NB4 (cell line): ENCODE measurements at regions not wholly inside any gene's neighbourhood (a gene's known extent, or its start where the extent isn't known, plus 50 kb on each side); places are given as distances from the start of the nearest gene placed in this dataset.

Source experiments
- DNase-seq: peaks from one replicate; pipeline ENCODE4 v3.0.0; 2010; ENCODE audit warnings: low read depth
- H3K4me3 ChIP-seq: one replicate; pipeline ENCODE4 v1.5.1; 2011; ENCODE audit warnings: mild to moderate bottlenecking, low read depth, low read length, moderate library complexity
- CTCF ChIP-seq: IDR thresholded peaks from one replicate; pipeline ENCODE4 v1.5.1; 2012; ENCODE audit warnings: low read depth, low read length
- MAX ChIP-seq: IDR thresholded peaks from 2 replicates; pipeline ENCODE4 v1.6.1; 2011; ENCODE audit warnings: low read depth, low read length
- MYC ChIP-seq: IDR thresholded peaks from 2 replicates; pipeline ENCODE4 v1.6.1; 2011; ENCODE audit warnings: low read depth, low read length
- POLR2A ChIP-seq: IDR thresholded peaks from 2 replicates; pipeline ENCODE4 v1.6.1; 2011; ENCODE audit warnings: mild to moderate bottlenecking; ENCODE audit not compliant: insufficient read length; ENCODE audit errors: extremely low read depth

GRCh38 chr16:77592021-77592420 lies 130.3 kb upstream of the NUDT7 start:
- TF ChIP-seq MYC (no peak), CTCF (no peak), MAX (no peak)
- no peak overlapping the region for H3K4me3 ChIP-seq
- DNase-seq: no peak

GRCh38 chr16:77594057-77594456 lies 128.3 kb upstream of the NUDT7 start:
- TF ChIP-seq MYC: no peak
- TF ChIP-seq POLR2A: no peak
- no peak for DNase-seq
- no peak overlapping the region for H3K4me3 ChIP-seq

- no peak for DNase-seq
- H3K4me3 ChIP-seq: no peak overlapping the region
- no peak for TF ChIP-seq POLR2A
- no peak for TF ChIP-seq MAX
- TF ChIP-seq MYC: no peak
- TF ChIP-seq CTCF: no peak
Measured at GRCh38 chr16:77594799-77595596, 127.3 kb upstream of the NUDT7 start.

GRCh38 chr16:77596261-77596660 lies 126.1 kb upstream of the NUDT7 start:
- DNase-seq: no peak
- no peak for TF ChIP-seq CTCF
- no peak for TF ChIP-seq MAX
- no peak for TF ChIP-seq MYC
- H3K4me3 ChIP-seq: no peak overlapping the region

GRCh38 chr16:77599793-77600415 lies 122.4 kb upstream of the NUDT7 start:
- TF ChIP-seq CTCF (peak; percentile 82), POLR2A (no peak), MYC (no peak), MAX (no peak)
- peak; percentile 56 for DNase-seq
- no peak overlapping the region for H3K4me3 ChIP-seq

- DNase-seq: no peak
- H3K4me3 ChIP-seq: no peak overlapping the region
- no peak for TF ChIP-seq POLR2A
- TF ChIP-seq MAX: no peak
- no peak for TF ChIP-seq CTCF
- TF ChIP-seq MYC: no peak
Measured at GRCh38 chr16:77600555-77600954, 121.8 kb upstream of the NUDT7 start.
